Fibroblast of mammary gland (primary cell): ENCODE measurements at regions not wholly inside any gene's neighbourhood (a gene's known extent, or its start where the extent isn't known, plus 50 kb on each side); places are given as distances from the start of the nearest gene placed in this dataset.
"Not testable (repeated sequence)": the region's sequence is repeated elsewhere in the genome, so short reads cannot be mapped to it uniquely, and the experiment has no call there.

Experiments
- DNase-seq: peaks from one replicate; pipeline ENCODE4 v3.0.0-alpha.2; 2010; ENCODE audit warnings: low read depth
- H3K4me3 ChIP-seq: 2 replicates; pipeline ENCODE4 v1.5.1; 2011; ENCODE audit warnings: low read depth, mild to moderate bottlenecking, low read length, moderate library complexity; ENCODE audit not compliant: control insufficient read depth
- CTCF ChIP-seq: conservative IDR thresholded peaks from 2 replicates; pipeline ENCODE4 v1.5.1; 2011; ENCODE audit warnings: low read depth, low read length, inconsistent platforms; ENCODE audit not compliant: control insufficient read depth, insufficient read depth

- no peak for TF ChIP-seq CTCF
- no peak for DNase-seq
- no peak overlapping the region for H3K4me3 ChIP-seq
Measured at GRCh38 chr1:102110586-102110985, 113.9 kb upstream of the OLFM3 start.

DNA sequence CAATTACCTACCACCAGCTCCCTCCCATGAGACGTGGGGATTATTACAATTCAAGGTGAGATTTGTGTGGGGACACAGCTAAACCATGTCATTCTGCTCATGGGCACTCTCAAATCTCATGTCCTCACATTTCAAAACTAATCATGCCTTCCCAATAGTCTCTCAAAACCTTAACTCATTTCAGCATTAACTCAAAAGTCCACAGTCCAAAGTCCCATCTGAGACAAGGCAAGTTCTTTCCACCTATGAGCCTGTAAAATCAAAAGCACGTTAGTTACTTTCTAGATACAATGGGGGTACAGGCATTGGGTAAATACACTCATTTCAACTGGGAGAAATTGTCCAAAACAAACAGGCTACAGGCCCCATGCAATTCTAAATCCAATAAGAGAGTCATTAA is 112.8 kb upstream of the OLFM3 start:
- not testable (repeated sequence) for H3K4me3 ChIP-seq, DNase-seq

DNA sequence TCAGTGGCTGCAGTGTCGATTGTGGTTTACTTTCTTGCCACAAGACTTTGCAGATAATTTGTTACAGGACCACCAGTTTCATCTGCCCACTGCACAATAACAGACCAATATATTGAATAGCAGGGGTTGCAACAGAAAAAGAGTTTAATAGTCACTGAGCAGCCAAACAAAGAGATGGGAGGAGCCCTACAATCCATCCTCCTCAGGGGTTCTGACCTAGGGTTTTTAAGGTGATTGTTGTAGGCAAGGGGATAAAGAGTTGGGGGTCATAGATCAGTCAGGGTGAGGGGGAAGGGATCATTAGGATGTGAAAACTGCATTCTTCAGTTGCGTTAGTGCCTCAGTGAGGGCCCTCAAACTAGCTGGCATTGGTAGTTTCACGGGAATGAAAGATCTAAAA is 110.7 kb upstream of the OLFM3 start:
- no peak for TF ChIP-seq CTCF
- DNase-seq: no peak
- H3K4me3 ChIP-seq: no peak overlapping the region

DNA sequence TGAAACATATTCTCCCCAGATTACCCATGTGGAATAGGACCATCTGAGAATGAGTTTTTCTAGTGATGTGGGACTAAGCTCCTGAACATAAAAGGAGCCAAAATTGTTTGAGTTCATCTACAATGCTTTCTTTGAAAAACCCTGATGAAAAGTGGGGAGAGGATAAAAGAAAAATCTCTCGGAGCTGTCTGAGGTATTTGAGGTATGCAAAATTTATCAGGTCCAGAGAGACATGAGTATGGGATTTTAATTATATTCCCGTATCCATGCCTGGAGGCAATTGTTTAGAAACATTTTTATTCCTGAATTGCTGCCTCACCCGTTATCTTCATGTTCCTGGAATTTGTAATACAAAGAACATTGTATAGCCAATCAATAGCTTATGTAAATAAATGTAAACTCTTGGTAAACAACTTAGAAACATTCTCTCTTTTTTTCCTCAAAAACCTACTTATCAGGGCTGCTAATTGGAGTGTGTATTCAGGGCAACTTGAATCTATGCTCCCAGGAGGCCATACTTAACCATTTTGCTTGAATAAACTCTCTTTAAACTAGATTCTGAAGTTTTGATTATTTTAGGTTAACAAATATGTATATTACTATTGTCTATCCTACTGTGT is 109.3 kb upstream of the OLFM3 start:
- TF ChIP-seq CTCF: no peak
- H3K4me3 ChIP-seq: no peak overlapping the region
- no peak for DNase-seq

- DNase-seq: no peak
- TF ChIP-seq CTCF: no peak
- H3K4me3 ChIP-seq: no peak overlapping the region
Measured at GRCh38 chr1:102103646-102104045, 106.9 kb upstream of the OLFM3 start.

- no peak for DNase-seq
- no peak overlapping the region for H3K4me3 ChIP-seq
- TF ChIP-seq CTCF: no peak
Measured at GRCh38 chr1:102102276-102102780, 105.6 kb upstream of the OLFM3 start.

DNA sequence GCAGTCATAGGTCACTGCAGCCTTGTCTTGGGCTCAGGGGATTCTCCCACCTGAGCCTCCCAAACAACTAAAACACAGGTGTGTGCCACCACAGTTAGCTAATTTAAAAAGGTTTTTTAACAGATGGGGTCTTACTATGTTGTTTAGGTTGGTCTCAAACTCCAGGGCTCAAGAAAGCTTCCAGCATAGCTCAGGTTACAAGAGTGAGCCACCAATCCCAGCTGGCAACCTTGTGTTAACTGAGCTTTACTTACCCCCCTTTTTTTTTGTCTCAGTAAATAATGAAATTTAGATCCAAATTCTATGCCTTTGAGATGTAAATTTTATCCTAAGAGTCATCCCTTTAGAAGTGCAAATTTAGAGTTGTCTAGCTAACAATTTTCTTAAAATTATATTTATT is 103.9 kb upstream of the OLFM3 start:
- H3K4me3 ChIP-seq: no peak overlapping the region
- TF ChIP-seq CTCF: no peak
- no peak for DNase-seq
